Kidney epithelial cell (primary cell): ENCODE measurements at regions not wholly inside any gene's neighbourhood (a gene's known extent, or its start where the extent isn't known, plus 50 kb on each side); places are given as distances from the start of the nearest gene placed in this dataset.

Experiments
- DNase-seq: peaks from one replicate; pipeline ENCODE4 v3.0.0-alpha.2; 2010; ENCODE audit warnings: low read depth
- H3K27me3 ChIP-seq: 2 replicates; pipeline ENCODE4 v1.6.0; 2011; ENCODE audit warnings: low read length; ENCODE audit not compliant: control insufficient read depth, insufficient read depth
- H3K36me3 ChIP-seq: 2 replicates; pipeline ENCODE4 v1.5.1; 2011; ENCODE audit warnings: low read length; ENCODE audit not compliant: control insufficient read depth, insufficient read depth
- H3K4me3 ChIP-seq: 2 replicates; pipeline ENCODE4 v1.5.1; 2011; ENCODE audit warnings: low read depth, mild to moderate bottlenecking, control low read depth, low read length
- CTCF ChIP-seq: IDR thresholded peaks from 2 replicates; pipeline ENCODE4 v1.5.1; 2011; ENCODE audit warnings: mild to moderate bottlenecking, moderate library complexity, low read length, control low read depth, inconsistent platforms; ENCODE audit not compliant: insufficient read depth, poor library complexity, severe bottlenecking

GRCh38 chr1:232441036-232441411, 188.9 kb downstream of the SIPA1L2 start:
- H3K4me3 ChIP-seq, result no peak overlapping the region
- H3K36me3 ChIP-seq, result no peaks in the 10 kb centered on the region
- DNase-seq, result no peak
- no peak for TF ChIP-seq CTCF
- no peaks in the 10 kb centered on the region for H3K27me3 ChIP-seq

GRCh38 chr1:232440325-232441035, 189.5 kb downstream of the SIPA1L2 start:
- DNase-seq, result no peak
- H3K27me3 ChIP-seq, result no peaks in the 10 kb centered on the region

GRCh38 chr1:232439011-232439410, 190.9 kb downstream of the SIPA1L2 start:
- H3K27me3 ChIP-seq, result no peaks in the 10 kb centered on the region
- TF ChIP-seq CTCF, result no peak
- no peak overlapping the region for H3K4me3 ChIP-seq
- H3K36me3 ChIP-seq, result no peaks in the 10 kb centered on the region
- DNase-seq, result no peak

More at GRCh38 chr1:232440325-232441035, 189.5 kb downstream of the SIPA1L2 start:
- H3K4me3 ChIP-seq, result no peak overlapping the region
- no peaks in the 10 kb centered on the region for H3K36me3 ChIP-seq
- no peak for TF ChIP-seq CTCF

- TF ChIP-seq CTCF, result no peak
- H3K36me3 ChIP-seq, result no peaks in the 10 kb centered on the region
- DNase-seq, result no peak
- no peak overlapping the region for H3K4me3 ChIP-seq
- no peaks in the 10 kb centered on the region for H3K27me3 ChIP-seq
Measured at GRCh38 chr1:232438476-232438875, 191.5 kb downstream of the SIPA1L2 start.

- no peak overlapping the region for H3K4me3 ChIP-seq
- TF ChIP-seq CTCF, result no peak
- no peaks in the 10 kb centered on the region for H3K27me3 ChIP-seq
- no peaks in the 10 kb centered on the region for H3K36me3 ChIP-seq
- DNase-seq, result no peak
Measured at GRCh38 chr1:232437510-232437909, 192.4 kb downstream of the SIPA1L2 start.

- Histone ChIP-seq H3K4me3 (no peak overlapping the region), H3K36me3 (no peaks in the 10 kb centered on the region), H3K27me3 (no peaks in the 10 kb centered on the region)
- no peak for TF ChIP-seq CTCF
- no peak for DNase-seq
Measured at GRCh38 chr1:232435729-232436128, 194.2 kb downstream of the SIPA1L2 start.
